Omental fat pad (tissue), 3 donors: ENCODE measurements at regions not wholly inside any gene's neighbourhood (a gene's known extent, or its start where the extent isn't known, plus 50 kb on each side); places are given as distances from the start of the nearest gene placed in this dataset.

Experiments
- ATAC-seq: fragments of 150-250 bp; one replicate; pipeline ENCODE4 v1.9.1; 2016; ENCODE audit warnings: mild to moderate bottlenecking, moderate library complexity; ENCODE audit not compliant: low FRiP score
- DNase-seq: peaks from one replicate; pipeline ENCODE4 v3.0.0-alpha.2; 2019; ENCODE audit warnings: low spot score
- CTCF ChIP-seq, 3 donors: fragments of 450-650 bp; IDR thresholded peaks; one replicate each; pipeline ENCODE4 v1.5.1; 2016 to 2017; ENCODE audit warnings: antibody characterized with exemption in 3 of 3, mild to moderate bottlenecking in 3 of 3, moderate library complexity in 2 of 3

DNA sequence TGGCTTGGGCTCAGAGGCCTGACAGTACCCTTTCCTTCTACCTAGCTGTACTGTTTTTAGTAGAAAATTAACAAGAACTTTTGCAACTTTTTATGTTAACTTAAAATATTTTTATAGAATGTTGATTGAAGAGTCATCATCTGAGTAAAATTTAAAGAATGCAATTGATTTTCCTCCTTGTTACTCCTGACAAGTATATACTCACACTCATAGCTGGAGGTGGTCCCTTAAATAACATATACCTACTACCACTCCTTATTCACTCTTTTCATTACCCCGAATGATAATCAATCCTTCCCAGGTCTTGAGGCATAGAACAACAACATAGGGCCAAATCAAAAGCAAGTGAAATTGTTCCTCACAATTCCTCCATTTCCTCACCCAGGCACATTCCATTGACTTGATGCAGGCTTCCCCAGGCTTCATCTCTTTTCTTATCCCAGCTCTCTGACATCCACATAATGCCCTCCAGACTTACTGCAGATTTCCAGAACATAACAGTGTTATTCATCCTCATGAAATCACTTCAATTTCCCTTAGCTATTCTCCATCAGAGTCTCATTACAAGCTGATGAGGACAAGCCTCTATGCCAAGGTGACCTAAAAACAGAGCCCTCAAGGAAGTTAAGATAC is 73.2 kb upstream of the ANXA10 start:
- DNase-seq (no peak), ATAC-seq (no peak)
- no peak for TF ChIP-seq CTCF (IDR thresholded peaks at IDR 0.05)

- ATAC-seq: no peak
- no peak for TF ChIP-seq CTCF (IDR thresholded peaks at IDR 0.05)
- no peak for DNase-seq
Measured at GRCh38 chr4:168019921-168020320, 72.4 kb upstream of the ANXA10 start.

DNA sequence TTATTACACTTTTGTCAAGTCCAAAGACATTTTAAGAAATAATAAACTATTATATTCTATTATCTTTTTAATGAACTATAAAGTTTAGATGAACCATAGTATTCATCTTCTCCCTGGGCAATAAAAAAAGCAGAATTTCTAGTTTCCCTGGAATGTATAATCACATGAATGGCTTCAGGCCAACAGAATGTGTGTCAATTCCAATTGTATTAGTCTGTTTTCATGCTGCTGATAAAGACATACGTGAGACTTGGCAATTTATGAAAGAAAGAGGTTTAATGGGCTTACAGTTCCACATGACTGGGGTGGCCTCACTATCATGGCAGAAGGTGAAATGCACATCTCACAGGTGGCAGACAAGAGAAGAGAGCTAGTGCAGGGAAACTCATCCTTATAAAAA is 70.7 kb upstream of the ANXA10 start:
- no peak for TF ChIP-seq CTCF (IDR thresholded peaks at IDR 0.05)
- no peak for DNase-seq
- no peak for ATAC-seq

- TF ChIP-seq CTCF (IDR thresholded peaks at IDR 0.05): no peak
- ATAC-seq (no peak), DNase-seq (no peak)
Measured at GRCh38 chr4:168028568-168028967, 63.8 kb upstream of the ANXA10 start.

- no peak for ATAC-seq
- no peak for TF ChIP-seq CTCF (IDR thresholded peaks at IDR 0.05)
Measured at GRCh38 chr4:168028970-168029597, 63.3 kb upstream of the ANXA10 start.

DNA sequence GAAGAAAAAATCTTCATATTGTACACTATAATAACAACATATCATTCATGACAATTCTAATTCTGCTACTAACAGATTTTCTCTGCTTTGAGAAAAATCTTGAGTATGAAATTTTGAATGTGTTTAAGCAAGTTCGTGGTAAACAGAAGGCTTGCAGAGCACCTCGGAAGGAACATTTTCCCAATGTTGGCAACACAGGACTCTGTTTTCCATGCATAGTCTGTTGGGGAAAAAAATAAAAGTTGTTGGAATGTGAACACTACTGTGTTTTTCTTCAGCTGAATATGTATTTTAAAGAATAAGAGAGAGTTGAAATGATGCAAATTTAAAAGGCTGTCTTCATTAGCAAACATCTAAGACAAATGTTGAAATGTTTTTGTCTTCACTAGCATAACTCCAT is 54.7 kb upstream of the ANXA10 start:
- no peak for ATAC-seq
- DNase-seq: no peak
- TF ChIP-seq CTCF (IDR thresholded peaks at IDR 0.05): no peak

More at GRCh38 chr4:168028970-168029597, 63.3 kb upstream of the ANXA10 start:
- DNase-seq: no peak

DNA sequence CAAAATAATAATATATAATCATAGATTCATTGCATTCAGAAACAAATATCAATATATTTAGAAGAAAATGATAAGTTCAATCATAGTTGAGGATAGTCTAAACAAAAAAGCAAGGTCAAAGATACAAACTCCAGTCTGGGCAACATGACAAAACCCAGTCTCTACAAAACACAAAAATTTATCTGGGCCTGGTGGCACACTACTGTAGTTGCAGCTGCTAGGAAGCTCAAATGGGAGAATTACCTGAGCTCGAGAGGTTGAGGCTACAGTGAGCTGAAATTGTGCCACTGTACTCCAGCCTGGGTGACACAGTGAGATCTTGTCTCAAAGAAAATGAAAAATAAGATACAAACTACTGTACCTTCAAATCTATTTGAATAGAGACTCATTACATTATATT is 52.7 kb upstream of the ANXA10 start:
- no peak for TF ChIP-seq CTCF (IDR thresholded peaks at IDR 0.05)
- no peak for ATAC-seq
- DNase-seq: no peak
